ENCODE measurements at regions not wholly inside any gene's neighbourhood (a gene's known extent, or its start where the extent isn't known, plus 50 kb on each side); places are given as distances from the start of the nearest gene placed in this dataset.

DNA sequence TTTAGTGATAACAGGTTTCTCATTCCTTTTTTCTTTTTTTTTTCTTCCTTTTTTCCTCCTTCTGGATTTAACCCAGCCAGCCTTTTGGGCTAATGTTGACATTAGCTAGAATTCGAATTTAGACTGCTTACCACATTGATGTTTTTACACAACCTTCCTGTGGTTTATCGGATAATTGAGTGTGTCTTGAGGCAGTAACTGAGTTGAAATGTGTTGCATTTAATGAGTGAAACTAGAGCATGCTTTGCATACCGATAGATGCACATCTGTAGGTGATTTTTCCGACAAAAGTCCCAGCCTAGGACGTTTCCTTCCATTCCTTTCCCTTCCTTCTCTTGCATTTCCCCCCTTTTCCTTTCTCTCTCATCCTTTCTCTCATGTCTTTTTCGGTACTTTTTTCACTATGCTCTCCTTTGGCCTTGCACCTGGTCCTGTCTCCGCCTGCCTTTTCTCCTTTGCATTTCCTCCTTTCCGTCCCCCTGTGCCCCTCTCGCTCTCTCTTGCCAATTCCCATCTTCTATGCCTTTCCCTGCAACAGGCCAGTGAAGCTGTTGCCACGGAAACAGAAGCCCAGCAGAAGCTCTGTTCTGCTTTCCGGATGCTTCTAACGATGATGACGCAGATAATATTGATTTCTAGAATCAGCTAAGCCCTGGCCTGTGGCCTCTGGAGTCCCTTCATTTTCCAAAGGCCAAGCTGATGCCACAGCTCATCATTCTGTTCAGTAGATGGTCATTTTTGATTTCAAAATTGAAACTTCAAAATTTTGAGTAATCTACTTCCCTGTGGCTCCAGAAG is 76.1 kb downstream of the SLC25A47 start:
- Histone ChIP-seq H3K27me3 (ENCODE audit: control insufficient read depth in 1 of 2, insufficient read depth in 2 of 2, low read length in 2 of 2) (no peaks in the 10 kb centered on the region), H3K4me3 (ENCODE audit: low read depth in 1 of 2, low read length in 2 of 2) (no peak overlapping the region), H3K9ac (ENCODE audit: low read depth in 1 of 2, low read length in 2 of 2) (peak overlapping the region in 1 of 2 donors; percentile 26), H3K36me3 (ENCODE audit: control insufficient read depth in 1 of 2, insufficient read depth in 2 of 2, low read length in 2 of 2) (no peaks in the 10 kb centered on the region), H3K9me3 (ENCODE audit: control insufficient read depth in 1 of 2, low read length in 2 of 2) (no peaks in the 10 kb centered on the region), H3K4me1 (ENCODE audit: control insufficient read depth in 1 of 2, insufficient read depth in 2 of 2, low read length in 2 of 2) (peaks cover 33 to 57% of the 10 kb centered on the region in 2 donors), H3K27ac (ENCODE audit: low read depth, low read length) (no peak overlapping the region)

DNA sequence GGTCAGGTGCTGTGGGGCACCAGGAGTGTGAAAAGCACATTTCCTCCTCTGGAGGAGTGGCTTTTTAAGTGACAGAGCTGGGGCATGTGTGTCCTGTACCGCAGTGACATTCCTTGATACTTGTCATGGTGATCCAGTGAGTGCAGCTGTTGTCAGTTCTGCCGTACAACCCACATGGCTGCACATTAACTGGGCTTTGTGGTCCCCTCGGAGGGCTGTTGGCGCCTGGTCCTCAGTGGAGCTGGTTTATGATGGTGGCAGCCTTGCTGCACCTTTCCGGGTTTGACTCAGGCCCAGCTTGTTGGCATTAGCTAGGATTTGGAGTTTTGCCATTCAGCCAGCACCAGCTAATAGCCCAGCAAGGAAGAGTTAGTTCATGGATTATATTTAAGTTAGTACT is 77.0 kb downstream of the SLC25A47 start:
- H3K9me3 ChIP-seq (ENCODE audit: control insufficient read depth in 1 of 2, low read length in 2 of 2) = no peaks in the 10 kb centered on the region
- no peak overlapping the region for H3K9ac ChIP-seq (ENCODE audit: low read depth in 1 of 2, low read length in 2 of 2)
- H3K27ac ChIP-seq (ENCODE audit: low read depth, low read length) = no peak overlapping the region
- no peaks in the 10 kb centered on the region for H3K36me3 ChIP-seq (ENCODE audit: control insufficient read depth in 1 of 2, insufficient read depth in 2 of 2, low read length in 2 of 2)
- H3K4me1 ChIP-seq (ENCODE audit: control insufficient read depth in 1 of 2, insufficient read depth in 2 of 2, low read length in 2 of 2) = peaks cover 38 to 64% of the 10 kb centered on the region in 2 donors
- H3K4me3 ChIP-seq (ENCODE audit: low read depth in 1 of 2, low read length in 2 of 2) = no peak overlapping the region
- H3K27me3 ChIP-seq (ENCODE audit: control insufficient read depth in 1 of 2, insufficient read depth in 2 of 2, low read length in 2 of 2) = no peaks in the 10 kb centered on the region

DNA sequence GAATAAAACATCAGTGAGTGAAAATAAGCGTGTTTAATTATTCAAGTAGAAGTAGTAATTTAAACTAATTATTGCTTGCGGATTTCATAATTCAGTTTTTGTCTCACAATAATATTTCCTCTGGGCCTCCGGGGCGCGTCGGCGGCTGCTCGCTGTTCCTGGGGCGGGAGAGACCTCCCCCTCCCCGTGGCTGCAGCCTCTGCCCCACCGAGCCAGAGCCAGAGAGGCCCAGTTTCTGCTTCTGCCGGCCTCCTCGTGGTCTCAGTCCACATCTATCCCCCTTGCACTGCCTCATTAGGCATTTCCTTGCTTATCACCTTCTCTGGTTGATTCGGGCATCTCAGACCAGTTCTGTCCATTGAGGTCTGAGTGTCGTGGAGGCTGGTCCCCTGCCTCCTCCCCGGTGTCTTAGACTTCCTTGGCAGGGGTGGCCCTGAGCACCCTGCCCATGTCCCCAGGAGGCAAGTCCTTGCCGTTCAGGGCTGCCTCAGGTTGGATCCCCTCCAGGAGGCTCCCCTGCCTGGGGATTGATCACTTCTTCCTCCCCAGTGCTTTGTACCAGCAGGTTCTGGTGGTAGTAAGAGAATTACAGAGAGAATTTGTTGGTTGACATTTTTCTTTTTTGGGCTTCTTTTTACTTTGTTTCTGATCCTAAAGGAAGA is 78.0 kb downstream of the SLC25A47 start:
- Histone ChIP-seq H3K4me1 (ENCODE audit: control insufficient read depth in 1 of 2, insufficient read depth in 2 of 2, low read length in 2 of 2) (peaks cover 47 to 73% of the 10 kb centered on the region in 2 donors), H3K36me3 (ENCODE audit: control insufficient read depth in 1 of 2, insufficient read depth in 2 of 2, low read length in 2 of 2) (no peaks in the 10 kb centered on the region), H3K9me3 (ENCODE audit: control insufficient read depth in 1 of 2, low read length in 2 of 2) (no peaks in the 10 kb centered on the region), H3K27me3 (ENCODE audit: control insufficient read depth in 1 of 2, insufficient read depth in 2 of 2, low read length in 2 of 2) (no peaks in the 10 kb centered on the region), H3K4me3 (ENCODE audit: low read depth in 1 of 2, low read length in 2 of 2) (no peak overlapping the region), H3K27ac (ENCODE audit: low read depth, low read length) (no peak overlapping the region), H3K9ac (ENCODE audit: low read depth in 1 of 2, low read length in 2 of 2) (no peak overlapping the region)

DNA sequence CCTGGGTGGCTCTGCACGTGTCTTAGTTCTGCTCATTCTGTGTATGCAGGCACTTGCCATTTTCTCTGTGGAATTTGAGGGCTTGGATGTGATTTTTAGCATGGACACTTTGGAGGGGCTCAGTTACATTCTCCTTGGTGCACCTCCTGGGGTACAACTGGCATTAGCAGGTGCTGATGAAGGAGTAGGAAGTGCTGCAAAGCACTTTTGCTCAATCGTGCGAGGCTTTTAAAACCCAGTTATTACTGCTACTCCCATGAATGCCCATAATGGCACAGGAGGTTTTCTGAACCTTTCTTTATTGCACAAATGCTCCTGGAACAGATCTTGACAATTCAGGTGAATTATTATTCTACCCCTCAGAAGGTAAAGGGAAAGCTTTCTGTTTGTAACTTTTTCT is 78.7 kb downstream of the SLC25A47 start:
- Histone ChIP-seq H3K27me3 (ENCODE audit: control insufficient read depth in 1 of 2, insufficient read depth in 2 of 2, low read length in 2 of 2) (no peaks in the 10 kb centered on the region), H3K36me3 (ENCODE audit: control insufficient read depth in 1 of 2, insufficient read depth in 2 of 2, low read length in 2 of 2) (no peaks in the 10 kb centered on the region), H3K9me3 (ENCODE audit: control insufficient read depth in 1 of 2, low read length in 2 of 2) (no peaks in the 10 kb centered on the region), H3K4me1 (ENCODE audit: control insufficient read depth in 1 of 2, insufficient read depth in 2 of 2, low read length in 2 of 2) (peaks cover 53 to 79% of the 10 kb centered on the region in 2 donors), H3K27ac (ENCODE audit: low read depth, low read length) (no peak overlapping the region), H3K9ac (ENCODE audit: low read depth in 1 of 2, low read length in 2 of 2) (no peak overlapping the region), H3K4me3 (ENCODE audit: low read depth in 1 of 2, low read length in 2 of 2) (no peak overlapping the region)

DNA sequence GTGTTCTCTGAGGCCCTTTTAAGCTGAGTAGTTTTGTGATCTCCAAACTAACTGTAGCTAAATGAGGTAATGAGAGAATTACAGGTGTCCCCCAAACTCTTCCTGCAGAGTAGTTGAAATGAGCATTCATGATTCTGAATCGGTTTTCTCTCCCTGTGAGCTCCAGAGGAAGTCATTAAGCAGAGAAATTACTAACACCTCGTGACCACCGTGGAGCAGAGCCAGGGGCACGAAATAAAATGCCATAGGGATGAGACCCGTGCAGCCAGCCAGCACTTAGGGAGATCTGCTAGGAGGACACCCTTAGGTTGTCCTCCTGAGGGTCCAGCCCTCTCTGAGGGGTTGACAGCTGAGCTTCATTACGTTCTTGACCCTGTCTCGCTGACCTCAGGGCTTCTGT is 79.5 kb downstream of the SLC25A47 start:
- Histone ChIP-seq H3K9me3 (ENCODE audit: control insufficient read depth in 1 of 2, low read length in 2 of 2) (no peaks in the 10 kb centered on the region), H3K27ac (ENCODE audit: low read depth, low read length) (no peak overlapping the region), H3K9ac (ENCODE audit: low read depth in 1 of 2, low read length in 2 of 2) (no peak overlapping the region), H3K36me3 (ENCODE audit: control insufficient read depth in 1 of 2, insufficient read depth in 2 of 2, low read length in 2 of 2) (no peaks in the 10 kb centered on the region), H3K27me3 (ENCODE audit: control insufficient read depth in 1 of 2, insufficient read depth in 2 of 2, low read length in 2 of 2) (no peaks in the 10 kb centered on the region), H3K4me3 (ENCODE audit: low read depth in 1 of 2, low read length in 2 of 2) (no peak overlapping the region), H3K4me1 (ENCODE audit: control insufficient read depth in 1 of 2, insufficient read depth in 2 of 2, low read length in 2 of 2) (peaks cover 59 to 81% of the 10 kb centered on the region in 2 donors)

DNA sequence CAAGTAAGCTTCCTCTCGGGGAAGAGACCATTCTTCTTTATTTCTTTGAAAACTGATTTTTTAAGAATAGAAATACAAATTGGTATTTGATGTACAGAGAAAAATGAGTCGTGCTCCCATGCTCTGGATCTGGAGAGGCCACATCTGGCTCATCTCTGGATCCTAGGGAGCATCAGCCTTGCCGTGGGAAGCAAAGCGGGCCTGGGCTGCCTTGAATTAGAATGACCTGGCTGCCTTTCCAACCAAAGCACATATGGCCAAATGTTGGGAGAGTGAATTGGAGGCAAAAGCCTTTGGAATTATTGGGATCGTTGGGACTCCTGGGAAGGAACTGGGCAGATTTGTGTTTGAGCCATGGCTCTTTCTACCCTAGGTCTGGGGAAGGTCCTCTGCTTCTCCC is 80.0 kb downstream of the SLC25A47 start:
- H3K9me3 ChIP-seq (ENCODE audit: control insufficient read depth in 1 of 2, low read length in 2 of 2) = no peaks in the 10 kb centered on the region
- no peak overlapping the region for H3K27ac ChIP-seq (ENCODE audit: low read depth, low read length)
- no peaks in the 10 kb centered on the region for H3K36me3 ChIP-seq (ENCODE audit: control insufficient read depth in 1 of 2, insufficient read depth in 2 of 2, low read length in 2 of 2)
- H3K4me1 ChIP-seq (ENCODE audit: control insufficient read depth in 1 of 2, insufficient read depth in 2 of 2, low read length in 2 of 2) = peaks cover 60 to 84% of the 10 kb centered on the region in 2 donors
- H3K9ac ChIP-seq (ENCODE audit: low read depth in 1 of 2, low read length in 2 of 2) = no peak overlapping the region
- H3K27me3 ChIP-seq (ENCODE audit: control insufficient read depth in 1 of 2, insufficient read depth in 2 of 2, low read length in 2 of 2) = no peaks in the 10 kb centered on the region
- no peak overlapping the region for H3K4me3 ChIP-seq (ENCODE audit: low read depth in 1 of 2, low read length in 2 of 2)

DNA sequence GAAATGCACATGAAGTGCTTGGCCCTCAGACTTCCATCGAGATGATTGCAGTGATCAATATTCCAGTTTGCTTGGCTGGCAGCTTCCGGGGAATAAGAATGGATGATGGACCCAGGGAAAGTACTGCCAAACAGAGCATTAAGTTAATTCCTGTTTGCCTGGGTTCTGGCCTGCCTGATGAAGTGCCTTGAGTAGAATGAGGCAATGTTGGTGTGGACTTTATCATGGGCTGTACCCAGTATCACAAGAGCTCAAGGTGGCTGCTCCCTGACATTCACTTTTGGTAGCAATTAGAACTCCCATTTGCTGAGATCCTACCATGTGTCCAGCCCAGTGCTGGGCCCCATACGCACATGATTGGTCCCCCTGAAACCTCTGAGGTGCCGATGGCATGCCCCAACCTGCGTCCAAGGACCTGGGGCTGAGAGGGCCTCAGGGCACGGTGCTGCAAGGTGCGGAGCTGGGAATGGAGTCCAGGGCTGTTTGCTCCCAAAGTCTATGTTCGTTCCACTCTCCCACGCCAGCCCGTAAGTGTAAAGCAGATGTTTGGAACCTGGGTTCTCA is 80.7 kb downstream of the SLC25A47 start:
- Histone ChIP-seq H3K9ac (ENCODE audit: low read depth in 1 of 2, low read length in 2 of 2) (no peak overlapping the region), H3K36me3 (ENCODE audit: control insufficient read depth in 1 of 2, insufficient read depth in 2 of 2, low read length in 2 of 2) (no peaks in the 10 kb centered on the region), H3K9me3 (ENCODE audit: control insufficient read depth in 1 of 2, low read length in 2 of 2) (no peaks in the 10 kb centered on the region), H3K27ac (ENCODE audit: low read depth, low read length) (no peak overlapping the region), H3K27me3 (ENCODE audit: control insufficient read depth in 1 of 2, insufficient read depth in 2 of 2, low read length in 2 of 2) (no peaks in the 10 kb centered on the region), H3K4me1 (ENCODE audit: control insufficient read depth in 1 of 2, insufficient read depth in 2 of 2, low read length in 2 of 2) (peaks cover 63 to 84% of the 10 kb centered on the region in 2 donors), H3K4me3 (ENCODE audit: low read depth in 1 of 2, low read length in 2 of 2) (no peak overlapping the region)

DNA sequence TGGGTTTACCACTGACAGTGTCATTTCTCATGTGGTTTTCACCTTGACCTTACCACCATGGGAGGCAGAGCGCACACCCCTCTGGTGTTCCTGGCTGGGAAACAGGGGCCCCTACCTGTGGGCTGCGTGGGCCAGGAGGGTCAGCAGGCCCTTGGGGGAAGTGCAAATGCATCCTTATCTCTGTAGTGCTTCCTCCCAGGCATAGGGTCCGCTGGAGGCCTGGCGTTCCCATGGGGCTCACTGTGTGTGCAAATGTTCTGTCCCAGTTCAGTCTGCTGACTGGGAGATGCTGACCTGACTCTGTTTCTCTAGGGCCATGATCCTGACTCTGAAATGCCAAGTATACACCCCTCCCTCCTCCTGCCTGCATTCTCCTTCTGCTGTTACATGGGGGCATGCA is 81.3 kb downstream of the SLC25A47 start:
- no peak overlapping the region for H3K9ac ChIP-seq (ENCODE audit: low read depth in 1 of 2, low read length in 2 of 2)
- H3K27me3 ChIP-seq (ENCODE audit: control insufficient read depth in 1 of 2, insufficient read depth in 2 of 2, low read length in 2 of 2) = no peaks in the 10 kb centered on the region
- H3K4me3 ChIP-seq (ENCODE audit: low read depth in 1 of 2, low read length in 2 of 2) = no peak overlapping the region
- no peaks in the 10 kb centered on the region for H3K9me3 ChIP-seq (ENCODE audit: control insufficient read depth in 1 of 2, low read length in 2 of 2)
- H3K36me3 ChIP-seq (ENCODE audit: control insufficient read depth in 1 of 2, insufficient read depth in 2 of 2, low read length in 2 of 2) = no peaks in the 10 kb centered on the region
- H3K27ac ChIP-seq (ENCODE audit: low read depth, low read length) = no peak overlapping the region
- H3K4me1 ChIP-seq (ENCODE audit: control insufficient read depth in 1 of 2, insufficient read depth in 2 of 2, low read length in 2 of 2) = peaks cover 61 to 84% of the 10 kb centered on the region in 2 donors

DNA sequence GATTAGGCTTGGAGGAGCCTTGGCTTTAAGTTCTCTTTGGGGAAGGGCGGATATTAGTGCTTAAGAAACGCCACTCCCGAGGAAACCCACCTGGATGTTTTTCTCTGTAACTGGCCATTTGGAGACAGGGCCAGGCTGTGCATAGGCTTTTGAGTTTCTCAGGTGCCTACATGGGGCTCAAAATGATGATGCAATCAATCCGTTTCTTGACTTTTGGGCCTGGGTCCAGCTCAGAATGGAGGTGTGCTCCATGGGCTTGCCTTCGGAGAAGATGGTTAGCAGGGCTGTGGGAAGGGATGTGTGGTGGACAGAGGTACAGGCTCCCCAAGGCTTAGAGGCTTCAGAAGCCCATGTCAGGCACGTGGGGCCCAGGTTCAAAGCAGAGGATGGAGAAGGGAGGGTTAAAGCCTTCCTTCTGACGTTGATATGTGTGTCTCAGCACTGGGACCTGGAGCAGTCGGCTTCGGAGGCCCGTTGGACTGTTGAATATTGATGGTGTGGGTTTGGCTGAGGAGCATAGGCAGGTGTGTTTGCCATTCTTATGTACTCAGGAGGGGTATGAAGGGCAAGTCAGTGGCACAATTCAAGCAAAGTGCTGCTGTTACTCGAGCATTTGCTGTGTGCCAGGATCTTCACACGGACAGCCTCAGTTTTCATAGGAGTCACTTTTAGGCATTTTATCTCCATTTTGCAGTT is 82.8 kb downstream of the SLC25A47 start:
- no peaks in the 10 kb centered on the region for H3K9me3 ChIP-seq (ENCODE audit: control insufficient read depth in 1 of 2, low read length in 2 of 2)
- no peaks in the 10 kb centered on the region for H3K27me3 ChIP-seq (ENCODE audit: control insufficient read depth in 1 of 2, insufficient read depth in 2 of 2, low read length in 2 of 2)
- H3K9ac ChIP-seq (ENCODE audit: low read depth in 1 of 2, low read length in 2 of 2) = peak overlapping the region in 1 of 2 donors; percentile 48
- no peaks in the 10 kb centered on the region for H3K36me3 ChIP-seq (ENCODE audit: control insufficient read depth in 1 of 2, insufficient read depth in 2 of 2, low read length in 2 of 2)
- peaks cover 54 to 74% of the 10 kb centered on the region in 2 donors for H3K4me1 ChIP-seq (ENCODE audit: control insufficient read depth in 1 of 2, insufficient read depth in 2 of 2, low read length in 2 of 2)
- peak overlapping the region in 1 of 2 donors; percentile 1 for H3K4me3 ChIP-seq (ENCODE audit: low read depth in 1 of 2, low read length in 2 of 2)
- H3K27ac ChIP-seq (ENCODE audit: low read depth, low read length) = peak overlapping the region; percentile 26

Measured in duodenal mucosa (tissue), 2 donors.